ENCODE measurements at regions not wholly inside any gene's neighbourhood (a gene's known extent, or its start where the extent isn't known, plus 50 kb on each side); places are given as distances from the start of the nearest gene placed in this dataset.

DNA sequence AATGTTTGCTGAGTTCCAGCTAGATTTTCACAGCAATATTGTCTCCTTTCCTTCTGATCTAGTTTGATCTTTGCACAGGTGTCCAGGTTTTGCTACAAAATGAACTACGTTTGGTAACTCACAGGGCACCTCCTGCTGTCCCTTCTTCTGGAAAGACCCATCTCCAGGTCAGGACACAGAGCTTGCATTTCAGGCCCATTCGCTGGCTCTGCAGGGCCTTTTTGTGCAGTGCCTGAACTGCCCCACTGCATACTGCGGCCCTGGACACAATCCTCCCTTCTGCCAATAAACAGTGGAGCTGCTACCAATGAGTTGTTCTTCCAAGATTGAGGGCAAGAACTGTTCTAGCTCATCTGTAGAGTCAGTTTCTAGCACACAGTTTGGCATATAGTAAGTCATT lies 50.7 kb upstream of the BDH1 start:
- no peak for DNase-seq
- peaks cover 73 to 86% (median 86%) of the 10 kb centered on the region in 3 experiments for H3K36me3 Mint-ChIP-seq (ENCODE audit: insufficient read depth in 1 of 3, low read depth in 3 of 3)
- WGBS (ENCODE audit: extremely low coverage, insufficient read length, low lambda C conversion rate): no CpG with 5 or more reads among the region's 3 CpGs

More for the DNA sequence above, 50.7 kb upstream of the BDH1 start:
- Histone ChIP-seq H3K4ac (ENCODE audit: low read depth, low read length) (no peak overlapping the region), H3K9me3 (ENCODE audit: control insufficient read depth, low read depth, low read length) (no peaks in the 10 kb centered on the region), H2BK120ac (ENCODE audit: low read depth, low read length, poor library complexity, severe bottlenecking) (no peak overlapping the region), H2BK20ac (ENCODE audit: low read depth, low read length, poor library complexity, severe bottlenecking) (no peak overlapping the region), H3K18ac (ENCODE audit: insufficient read length, low read depth, low read length) (no peak overlapping the region), H3K79me1 (ENCODE audit: insufficient read depth, low read depth, low read length, poor library complexity, severe bottlenecking) (no peaks in the 10 kb centered on the region), H3K4me2 (ENCODE audit: insufficient read depth, insufficient read length, low read length) (no peak overlapping the region), H3K23me2 (ENCODE audit: insufficient read length, low read depth, low read length, poor library complexity, severe bottlenecking) (no peaks in the 10 kb centered on the region), H4K20me1 (ENCODE audit: control insufficient read depth, insufficient read depth, insufficient read length) (no peaks in the 10 kb centered on the region), H3K56ac (ENCODE audit: insufficient read length, low read depth, low read length) (no peak overlapping the region), H2AFZ (ENCODE audit: low read length) (no peak overlapping the region), H4K8ac (replicated peaks; ENCODE audit: insufficient read length, low read depth, low read length) (no peak overlapping the region), H2BK5ac (ENCODE audit: insufficient read length, low read length) (no peak overlapping the region), H3K4me1 (ENCODE audit: insufficient read depth, low read length) (no peaks in the 10 kb centered on the region), H2AK5ac (ENCODE audit: insufficient read length, low read length) (no peak overlapping the region), H2BK15ac (ENCODE audit: low read depth, low read length) (no peak overlapping the region), H4K91ac (ENCODE audit: insufficient read length, low read depth, low read length) (no peak overlapping the region), H3T11ph (ENCODE audit: low read length) (no peak overlapping the region), H3K27ac (ENCODE audit: insufficient read length, low read depth, low read length) (no peak overlapping the region), H2BK12ac (ENCODE audit: insufficient read length, low read depth, low read length) (no peak overlapping the region), H3K14ac (ENCODE audit: insufficient read depth, low read length) (no peak overlapping the region), H3K79me2 (ENCODE audit: insufficient read depth, low read length) (no peaks in the 10 kb centered on the region), H3K27me3 (ENCODE audit: insufficient read depth, low read length) (no peaks in the 10 kb centered on the region), H3K9ac (ENCODE audit: extremely low read depth, insufficient read length, low read length) (no peak overlapping the region), H4K5ac (ENCODE audit: insufficient read length, low read depth, low read length) (no peak overlapping the region), H3K23ac (ENCODE audit: insufficient read length, low read depth, low read length) (no peak overlapping the region)
- Mint-ChIP-seq H3K27me3 (ENCODE audit: low read depth) (peaks cover 2% of the 10 kb centered on the region), H3K4me3 (no peak overlapping the region), H3K9me3 (peaks cover 18 to 19% of the 10 kb centered on the region in 2 experiments), H3K27ac (no peak overlapping the region), H3K4me1 (no peaks in the 10 kb centered on the region)
- TF ChIP-seq, protein P1, sequence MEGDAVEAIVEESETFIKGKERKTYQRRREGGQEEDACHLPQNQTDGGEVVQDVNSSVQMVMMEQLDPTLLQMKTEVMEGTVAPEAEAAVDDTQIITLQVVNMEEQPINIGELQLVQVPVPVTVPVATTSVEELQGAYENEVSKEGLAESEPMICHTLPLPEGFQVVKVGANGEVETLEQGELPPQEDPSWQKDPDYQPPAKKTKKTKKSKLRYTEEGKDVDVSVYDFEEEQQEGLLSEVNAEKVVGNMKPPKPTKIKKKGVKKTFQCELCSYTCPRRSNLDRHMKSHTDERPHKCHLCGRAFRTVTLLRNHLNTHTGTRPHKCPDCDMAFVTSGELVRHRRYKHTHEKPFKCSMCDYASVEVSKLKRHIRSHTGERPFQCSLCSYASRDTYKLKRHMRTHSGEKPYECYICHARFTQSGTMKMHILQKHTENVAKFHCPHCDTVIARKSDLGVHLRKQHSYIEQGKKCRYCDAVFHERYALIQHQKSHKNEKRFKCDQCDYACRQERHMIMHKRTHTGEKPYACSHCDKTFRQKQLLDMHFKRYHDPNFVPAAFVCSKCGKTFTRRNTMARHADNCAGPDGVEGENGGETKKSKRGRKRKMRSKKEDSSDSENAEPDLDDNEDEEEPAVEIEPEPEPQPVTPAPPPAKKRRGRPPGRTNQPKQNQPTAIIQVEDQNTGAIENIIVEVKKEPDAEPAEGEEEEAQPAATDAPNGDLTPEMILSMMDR (conservative IDR thresholded peaks at IDR 0.05): no peak
